HepG2 (cell line): ENCODE measurements at regions not wholly inside any gene's neighbourhood (a gene's known extent, or its start where the extent isn't known, plus 50 kb on each side); places are given as distances from the start of the nearest gene placed in this dataset.

Experiments used
- IKZF4 ChIP-seq: sonication (generic); formaldehyde crosslinking; IDR thresholded peaks from 2 replicates; pipeline ENCODE4 v1.5.1; 2020; ENCODE audit warnings: borderline replicate concordance, mild to moderate bottlenecking, low read depth, missing genetic modification reagents; ENCODE audit errors: not compliant biosample characterization
- KDM2A ChIP-seq: sonication (generic); formaldehyde crosslinking; IDR thresholded peaks from 2 replicates; pipeline ENCODE4 v1.4.0; 2020; ENCODE audit warnings: low read depth, missing genetic modification reagents, borderline replicate concordance
- PHB2 ChIP-seq: fragments of 450-650 bp; IDR thresholded peaks from 2 replicates; pipeline ENCODE4 v1.6.1; 2018; ENCODE audit not compliant: partially characterized antibody
- RBM22 ChIP-seq: fragments of 200-400 bp; formaldehyde crosslinking; optimal IDR thresholded peaks from 2 replicates; pipeline ENCODE3; 2017; ENCODE audit warnings: mild to moderate bottlenecking, low read length, moderate library complexity
- SUZ12 ChIP-seq: fragments of 150-350 bp; IDR thresholded peaks from 2 replicates; pipeline ENCODE4 v1.6.1; 2014; ENCODE audit warnings: low read depth, low read length
- TARDBP ChIP-seq: sonication (generic); formaldehyde crosslinking; IDR thresholded peaks from 2 replicates; pipeline ENCODE4 v1.8.0; 2022; ENCODE audit warnings: mild to moderate bottlenecking, missing genetic modification reagents
- ZFP82 ChIP-seq: sonication (generic); formaldehyde crosslinking; IDR thresholded peaks from 2 replicates; pipeline ENCODE4 v1.5.1; 2020; ENCODE audit warnings: mild to moderate bottlenecking, missing genetic modification reagents, borderline replicate concordance
- ZNF460 ChIP-seq: sonication (generic); formaldehyde crosslinking; IDR thresholded peaks from 2 replicates; pipeline ENCODE4 v1.5.1; 2020; ENCODE audit warnings: missing genetic modification reagents, mild to moderate bottlenecking, borderline replicate concordance
- ZNF567 ChIP-seq: sonication (generic); formaldehyde crosslinking; IDR thresholded peaks from 2 replicates; pipeline ENCODE4 v1.8.1; 2023; ENCODE audit warnings: mild to moderate bottlenecking, missing genetic modification reagents, borderline replicate concordance
- ZNF572 ChIP-seq: sonication (generic); formaldehyde crosslinking; IDR thresholded peaks from 2 replicates; pipeline ENCODE4 v1.5.1; 2020; ENCODE audit warnings: mild to moderate bottlenecking, missing genetic modification reagents
- TF ChIP-seq, protein P1 (sequence below): sonication (generic); formaldehyde crosslinking; conservative IDR thresholded peaks from 2 replicates; pipeline ENCODE4 v1.4.0; 2020; ENCODE audit warnings: missing genetic modification reagents
- TF ChIP-seq, protein P2 (sequence below): sonication (generic); formaldehyde crosslinking; conservative IDR thresholded peaks from 2 replicates; pipeline ENCODE4 v1.4.0; 2020; ENCODE audit warnings: missing genetic modification reagents
- TF ChIP-seq, protein P3 (sequence below): sonication (generic); formaldehyde crosslinking; IDR thresholded peaks from 2 replicates; pipeline ENCODE4 v1.5.0; 2020; ENCODE audit warnings: mild to moderate bottlenecking, missing genetic modification reagents
- TF ChIP-seq, protein P4 (sequence below): sonication (generic); formaldehyde crosslinking; IDR thresholded peaks from 2 replicates; pipeline ENCODE4 v1.5.0; 2020; ENCODE audit warnings: mild to moderate bottlenecking, missing genetic modification reagents

DNA sequence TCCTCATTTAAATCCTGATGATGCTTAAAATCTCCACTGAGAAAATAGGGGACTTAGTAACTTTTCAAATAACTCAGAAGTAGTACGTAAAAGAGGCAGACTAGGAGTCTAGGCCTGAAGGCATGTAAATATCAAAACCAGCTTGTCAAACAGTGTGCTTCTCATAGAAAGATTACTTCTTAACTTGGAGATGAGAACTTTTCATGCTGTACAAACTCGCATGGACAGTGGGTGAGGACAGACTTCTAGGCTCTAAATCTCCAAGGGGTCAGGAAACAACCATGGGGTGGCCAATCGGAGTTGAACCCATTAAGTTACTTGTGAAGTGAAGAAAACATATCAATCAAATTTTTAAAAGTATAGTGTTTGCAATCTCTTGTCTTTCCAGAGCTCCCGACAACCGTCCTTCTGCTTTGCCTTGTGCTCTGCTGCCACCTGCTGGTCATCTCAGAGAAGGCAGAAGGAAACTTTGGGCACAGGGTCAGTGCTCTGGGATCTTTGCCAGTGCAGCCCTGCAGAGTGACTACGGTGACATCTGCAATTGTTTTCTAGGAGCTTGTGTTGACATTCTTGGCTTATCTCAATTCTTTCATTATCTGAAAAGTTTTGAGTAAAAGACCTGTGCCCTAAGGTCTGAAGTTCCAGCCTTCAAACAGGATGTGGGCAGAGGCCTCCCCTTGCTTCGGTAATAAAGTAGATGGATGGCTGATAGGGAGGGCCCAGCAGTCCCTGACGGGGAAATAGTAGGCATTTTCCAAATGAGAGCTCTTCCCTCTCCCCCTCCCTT is 105.1 kb upstream of the PDE4B start (continued):
- TF ChIP-seq ZFP82 (CRISPR knock-in tag) = no peak
- TF ChIP-seq ZNF460 (CRISPR knock-in tag) = no peak; the same call in 1 of the 2 replicates
- TF ChIP-seq, protein P1, sequence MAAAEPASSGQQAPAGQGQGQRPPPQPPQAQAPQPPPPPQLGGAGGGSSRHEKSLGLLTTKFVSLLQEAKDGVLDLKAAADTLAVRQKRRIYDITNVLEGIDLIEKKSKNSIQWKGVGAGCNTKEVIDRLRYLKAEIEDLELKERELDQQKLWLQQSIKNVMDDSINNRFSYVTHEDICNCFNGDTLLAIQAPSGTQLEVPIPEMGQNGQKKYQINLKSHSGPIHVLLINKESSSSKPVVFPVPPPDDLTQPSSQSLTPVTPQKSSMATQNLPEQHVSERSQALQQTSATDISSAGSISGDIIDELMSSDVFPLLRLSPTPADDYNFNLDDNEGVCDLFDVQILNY (CRISPR knock-in tag) = no peak
- no peak for TF ChIP-seq RBM22
- TF ChIP-seq SUZ12 = no peak
- peak; percentile 44; the same call in 1 of the 2 replicates for TF ChIP-seq TARDBP
- TF ChIP-seq, protein P2, sequence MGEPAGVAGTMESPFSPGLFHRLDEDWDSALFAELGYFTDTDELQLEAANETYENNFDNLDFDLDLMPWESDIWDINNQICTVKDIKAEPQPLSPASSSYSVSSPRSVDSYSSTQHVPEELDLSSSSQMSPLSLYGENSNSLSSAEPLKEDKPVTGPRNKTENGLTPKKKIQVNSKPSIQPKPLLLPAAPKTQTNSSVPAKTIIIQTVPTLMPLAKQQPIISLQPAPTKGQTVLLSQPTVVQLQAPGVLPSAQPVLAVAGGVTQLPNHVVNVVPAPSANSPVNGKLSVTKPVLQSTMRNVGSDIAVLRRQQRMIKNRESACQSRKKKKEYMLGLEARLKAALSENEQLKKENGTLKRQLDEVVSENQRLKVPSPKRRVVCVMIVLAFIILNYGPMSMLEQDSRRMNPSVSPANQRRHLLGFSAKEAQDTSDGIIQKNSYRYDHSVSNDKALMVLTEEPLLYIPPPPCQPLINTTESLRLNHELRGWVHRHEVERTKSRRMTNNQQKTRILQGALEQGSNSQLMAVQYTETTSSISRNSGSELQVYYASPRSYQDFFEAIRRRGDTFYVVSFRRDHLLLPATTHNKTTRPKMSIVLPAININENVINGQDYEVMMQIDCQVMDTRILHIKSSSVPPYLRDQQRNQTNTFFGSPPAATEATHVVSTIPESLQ (CRISPR knock-in tag) = no peak
- peak; percentile 80; the same call in 1 of the 2 replicates for TF ChIP-seq ZNF572
- no peak for TF ChIP-seq PHB2
- no peak for TF ChIP-seq ZNF567 (CRISPR knock-in tag)
- TF ChIP-seq, protein P3, sequence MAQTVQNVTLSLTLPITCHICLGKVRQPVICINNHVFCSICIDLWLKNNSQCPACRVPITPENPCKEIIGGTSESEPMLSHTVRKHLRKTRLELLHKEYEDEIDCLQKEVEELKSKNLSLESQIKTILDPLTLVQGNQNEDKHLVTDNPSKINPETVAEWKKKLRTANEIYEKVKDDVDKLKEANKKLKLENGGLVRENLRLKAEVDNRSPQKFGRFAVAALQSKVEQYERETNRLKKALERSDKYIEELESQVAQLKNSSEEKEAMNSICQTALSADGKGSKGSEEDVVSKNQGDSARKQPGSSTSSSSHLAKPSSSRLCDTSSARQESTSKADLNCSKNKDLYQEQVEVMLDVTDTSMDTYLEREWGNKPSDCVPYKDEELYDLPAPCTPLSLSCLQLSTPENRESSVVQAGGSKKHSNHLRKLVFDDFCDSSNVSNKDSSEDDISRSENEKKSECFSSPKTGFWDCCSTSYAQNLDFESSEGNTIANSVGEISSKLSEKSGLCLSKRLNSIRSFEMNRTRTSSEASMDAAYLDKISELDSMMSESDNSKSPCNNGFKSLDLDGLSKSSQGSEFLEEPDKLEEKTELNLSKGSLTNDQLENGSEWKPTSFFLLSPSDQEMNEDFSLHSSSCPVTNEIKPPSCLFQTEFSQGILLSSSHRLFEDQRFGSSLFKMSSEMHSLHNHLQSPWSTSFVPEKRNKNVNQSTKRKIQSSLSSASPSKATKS (CRISPR knock-in tag) = no peak
- TF ChIP-seq KDM2A (CRISPR knock-in tag) = peak; percentile 62; the same call in 1 of the 2 replicates
- TF ChIP-seq IKZF4 (CRISPR knock-in tag) = no peak
- TF ChIP-seq, protein P4, sequence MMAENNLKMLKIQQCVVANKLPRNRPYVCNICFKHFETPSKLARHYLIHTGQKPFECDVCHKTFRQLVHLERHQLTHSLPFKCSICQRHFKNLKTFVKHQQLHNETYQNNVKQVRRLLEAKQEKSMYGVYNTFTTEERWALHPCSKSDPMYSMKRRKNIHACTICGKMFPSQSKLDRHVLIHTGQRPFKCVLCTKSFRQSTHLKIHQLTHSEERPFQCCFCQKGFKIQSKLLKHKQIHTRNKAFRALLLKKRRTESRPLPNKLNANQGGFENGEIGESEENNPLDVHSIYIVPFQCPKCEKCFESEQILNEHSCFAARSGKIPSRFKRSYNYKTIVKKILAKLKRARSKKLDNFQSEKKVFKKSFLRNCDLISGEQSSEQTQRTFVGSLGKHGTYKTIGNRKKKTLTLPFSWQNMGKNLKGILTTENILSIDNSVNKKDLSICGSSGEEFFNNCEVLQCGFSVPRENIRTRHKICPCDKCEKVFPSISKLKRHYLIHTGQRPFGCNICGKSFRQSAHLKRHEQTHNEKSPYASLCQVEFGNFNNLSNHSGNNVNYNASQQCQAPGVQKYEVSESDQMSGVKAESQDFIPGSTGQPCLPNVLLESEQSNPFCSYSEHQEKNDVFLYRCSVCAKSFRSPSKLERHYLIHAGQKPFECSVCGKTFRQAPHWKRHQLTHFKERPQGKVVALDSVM (CRISPR knock-in tag) = no peak
